ENCODE measurements at regions not wholly inside any gene's neighbourhood (a gene's known extent, or its start where the extent isn't known, plus 50 kb on each side); places are given as distances from the start of the nearest gene placed in this dataset.

DNA sequence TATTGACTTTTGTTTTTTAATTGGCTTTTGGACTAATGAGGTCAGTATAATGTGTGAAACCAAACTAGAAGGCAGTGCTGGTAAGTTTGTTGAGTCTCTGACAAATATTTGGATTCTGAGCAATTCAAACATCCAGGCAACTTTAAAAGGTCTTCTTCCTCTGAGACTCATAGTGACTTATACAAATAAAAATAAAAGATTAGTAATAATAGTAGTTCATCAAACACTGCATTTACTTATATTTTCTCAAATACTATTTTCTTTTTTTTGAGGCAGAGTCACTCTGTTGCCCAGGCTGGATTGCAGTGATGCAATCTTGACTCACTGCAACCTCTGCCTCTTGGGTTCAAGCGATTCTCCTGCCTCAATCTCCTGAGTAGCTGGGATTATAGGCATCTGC, 337.9 kb downstream of the DAD1 start:
- TF ChIP-seq POLR2AphosphoS5 (IDR thresholded peaks at IDR 0.05; ENCODE audit: low read depth, low read length) (no peak), TCF7L2 (IDR thresholded peaks at IDR 0.05; ENCODE audit: low read depth, low read length) (no peak), SIN3A (IDR thresholded peaks at IDR 0.05; ENCODE audit: borderline replicate concordance, insufficient read depth, low read depth, low read length) (no peak)
- TF ChIP-seq, protein P1, sequence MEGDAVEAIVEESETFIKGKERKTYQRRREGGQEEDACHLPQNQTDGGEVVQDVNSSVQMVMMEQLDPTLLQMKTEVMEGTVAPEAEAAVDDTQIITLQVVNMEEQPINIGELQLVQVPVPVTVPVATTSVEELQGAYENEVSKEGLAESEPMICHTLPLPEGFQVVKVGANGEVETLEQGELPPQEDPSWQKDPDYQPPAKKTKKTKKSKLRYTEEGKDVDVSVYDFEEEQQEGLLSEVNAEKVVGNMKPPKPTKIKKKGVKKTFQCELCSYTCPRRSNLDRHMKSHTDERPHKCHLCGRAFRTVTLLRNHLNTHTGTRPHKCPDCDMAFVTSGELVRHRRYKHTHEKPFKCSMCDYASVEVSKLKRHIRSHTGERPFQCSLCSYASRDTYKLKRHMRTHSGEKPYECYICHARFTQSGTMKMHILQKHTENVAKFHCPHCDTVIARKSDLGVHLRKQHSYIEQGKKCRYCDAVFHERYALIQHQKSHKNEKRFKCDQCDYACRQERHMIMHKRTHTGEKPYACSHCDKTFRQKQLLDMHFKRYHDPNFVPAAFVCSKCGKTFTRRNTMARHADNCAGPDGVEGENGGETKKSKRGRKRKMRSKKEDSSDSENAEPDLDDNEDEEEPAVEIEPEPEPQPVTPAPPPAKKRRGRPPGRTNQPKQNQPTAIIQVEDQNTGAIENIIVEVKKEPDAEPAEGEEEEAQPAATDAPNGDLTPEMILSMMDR (IDR thresholded peaks at IDR 0.05) = no peak
- TF ChIP-seq, protein P2, sequence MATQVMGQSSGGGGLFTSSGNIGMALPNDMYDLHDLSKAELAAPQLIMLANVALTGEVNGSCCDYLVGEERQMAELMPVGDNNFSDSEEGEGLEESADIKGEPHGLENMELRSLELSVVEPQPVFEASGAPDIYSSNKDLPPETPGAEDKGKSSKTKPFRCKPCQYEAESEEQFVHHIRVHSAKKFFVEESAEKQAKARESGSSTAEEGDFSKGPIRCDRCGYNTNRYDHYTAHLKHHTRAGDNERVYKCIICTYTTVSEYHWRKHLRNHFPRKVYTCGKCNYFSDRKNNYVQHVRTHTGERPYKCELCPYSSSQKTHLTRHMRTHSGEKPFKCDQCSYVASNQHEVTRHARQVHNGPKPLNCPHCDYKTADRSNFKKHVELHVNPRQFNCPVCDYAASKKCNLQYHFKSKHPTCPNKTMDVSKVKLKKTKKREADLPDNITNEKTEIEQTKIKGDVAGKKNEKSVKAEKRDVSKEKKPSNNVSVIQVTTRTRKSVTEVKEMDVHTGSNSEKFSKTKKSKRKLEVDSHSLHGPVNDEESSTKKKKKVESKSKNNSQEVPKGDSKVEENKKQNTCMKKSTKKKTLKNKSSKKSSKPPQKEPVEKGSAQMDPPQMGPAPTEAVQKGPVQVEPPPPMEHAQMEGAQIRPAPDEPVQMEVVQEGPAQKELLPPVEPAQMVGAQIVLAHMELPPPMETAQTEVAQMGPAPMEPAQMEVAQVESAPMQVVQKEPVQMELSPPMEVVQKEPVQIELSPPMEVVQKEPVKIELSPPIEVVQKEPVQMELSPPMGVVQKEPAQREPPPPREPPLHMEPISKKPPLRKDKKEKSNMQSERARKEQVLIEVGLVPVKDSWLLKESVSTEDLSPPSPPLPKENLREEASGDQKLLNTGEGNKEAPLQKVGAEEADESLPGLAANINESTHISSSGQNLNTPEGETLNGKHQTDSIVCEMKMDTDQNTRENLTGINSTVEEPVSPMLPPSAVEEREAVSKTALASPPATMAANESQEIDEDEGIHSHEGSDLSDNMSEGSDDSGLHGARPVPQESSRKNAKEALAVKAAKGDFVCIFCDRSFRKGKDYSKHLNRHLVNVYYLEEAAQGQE (IDR thresholded peaks at IDR 0.05; ENCODE audit: insufficient read depth in 1 of 2, low read depth in 2 of 2, low read length in 1 of 2) = no peak
